ENCODE measurements at regions not wholly inside any gene's neighbourhood (a gene's known extent, or its start where the extent isn't known, plus 50 kb on each side); places are given as distances from the start of the nearest gene placed in this dataset.

DNA sequence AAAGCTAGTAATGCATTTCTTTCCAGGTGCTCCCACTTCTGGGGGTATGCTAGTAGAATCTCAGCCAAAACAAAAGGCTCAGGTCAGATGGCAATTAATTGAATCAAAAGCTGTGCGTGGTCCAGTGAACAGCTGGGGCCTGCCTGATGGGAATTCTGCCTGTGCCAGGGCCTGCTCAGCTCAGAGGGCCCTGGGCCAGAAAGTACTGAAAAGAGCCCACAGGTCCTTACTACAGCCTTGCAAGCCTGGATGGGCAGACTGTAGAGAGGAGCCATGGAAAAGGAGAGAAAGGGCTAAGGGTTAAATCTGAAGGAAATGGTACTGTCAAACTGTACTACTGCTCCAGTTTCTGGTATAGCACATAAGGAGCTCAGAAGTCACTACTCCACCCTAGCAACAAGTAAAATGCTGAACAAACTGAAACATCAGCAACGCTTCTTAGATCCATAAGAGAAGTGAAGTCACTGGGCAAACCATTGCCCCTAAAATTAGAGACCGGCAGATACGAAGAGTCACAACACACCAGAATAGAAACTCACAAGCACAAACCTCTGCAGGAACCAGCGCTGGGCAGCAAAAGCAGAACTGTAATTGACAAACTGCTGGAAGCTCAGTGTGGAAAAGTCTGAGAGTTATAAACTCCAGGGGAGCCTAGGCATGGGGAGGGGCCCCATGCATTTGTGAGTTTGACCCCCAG, 121.1 kb upstream of the SYT6 start:
- TF ChIP-seq, protein P1, sequence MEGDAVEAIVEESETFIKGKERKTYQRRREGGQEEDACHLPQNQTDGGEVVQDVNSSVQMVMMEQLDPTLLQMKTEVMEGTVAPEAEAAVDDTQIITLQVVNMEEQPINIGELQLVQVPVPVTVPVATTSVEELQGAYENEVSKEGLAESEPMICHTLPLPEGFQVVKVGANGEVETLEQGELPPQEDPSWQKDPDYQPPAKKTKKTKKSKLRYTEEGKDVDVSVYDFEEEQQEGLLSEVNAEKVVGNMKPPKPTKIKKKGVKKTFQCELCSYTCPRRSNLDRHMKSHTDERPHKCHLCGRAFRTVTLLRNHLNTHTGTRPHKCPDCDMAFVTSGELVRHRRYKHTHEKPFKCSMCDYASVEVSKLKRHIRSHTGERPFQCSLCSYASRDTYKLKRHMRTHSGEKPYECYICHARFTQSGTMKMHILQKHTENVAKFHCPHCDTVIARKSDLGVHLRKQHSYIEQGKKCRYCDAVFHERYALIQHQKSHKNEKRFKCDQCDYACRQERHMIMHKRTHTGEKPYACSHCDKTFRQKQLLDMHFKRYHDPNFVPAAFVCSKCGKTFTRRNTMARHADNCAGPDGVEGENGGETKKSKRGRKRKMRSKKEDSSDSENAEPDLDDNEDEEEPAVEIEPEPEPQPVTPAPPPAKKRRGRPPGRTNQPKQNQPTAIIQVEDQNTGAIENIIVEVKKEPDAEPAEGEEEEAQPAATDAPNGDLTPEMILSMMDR (conservative IDR thresholded peaks at IDR 0.05), result no peak
- no peak for TF ChIP-seq EZH2 (IDR thresholded peaks at IDR 0.05; ENCODE audit: low read depth)

Measured in PC-9 (cell line).